D721Med (cell line): ENCODE measurements at regions not wholly inside any gene's neighbourhood (a gene's known extent, or its start where the extent isn't known, plus 50 kb on each side); places are given as distances from the start of the nearest gene placed in this dataset.

Source experiments
- DNase-seq: peaks from one replicate; pipeline ENCODE4 v3.0.0; 2011; ENCODE audit warnings: low spot score; ENCODE audit not compliant: insufficient read length
- FAIRE-seq: peaks from 2 replicates; lab custom pipeline; 2011; peaks lifted over from hg19 to GRCh38; lab: Jason Lieb, UNC
- CTCF ChIP-seq: IDR thresholded peaks from 2 replicates; pipeline ENCODE4 v1.5.1; 2012; ENCODE audit warnings: mild to moderate bottlenecking, control low read depth; ENCODE audit not compliant: insufficient read depth; ENCODE audit errors: missing control alignments

DNA sequence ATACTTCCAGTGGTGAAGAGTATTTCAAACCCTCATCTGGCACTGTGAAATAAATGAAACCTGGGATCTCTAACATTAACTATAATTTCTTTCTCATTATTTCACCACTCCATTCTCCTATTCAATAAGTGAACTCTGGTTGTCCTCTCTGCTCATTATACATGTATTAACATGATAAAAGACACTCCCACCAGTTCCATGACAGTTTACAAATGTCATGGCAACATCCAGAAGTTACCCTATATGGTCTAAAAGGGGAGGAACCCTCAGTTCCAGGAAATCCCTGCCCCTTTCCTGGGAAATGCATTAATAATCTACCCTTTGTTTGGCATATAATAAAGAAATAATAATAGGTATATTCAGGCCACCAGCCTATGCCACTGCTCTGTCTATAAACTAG lies 62.7 kb upstream of the BRINP3 start:
- TF ChIP-seq CTCF, result no peak
- FAIRE-seq (peak; percentile 11), DNase-seq (no peak)

DNA sequence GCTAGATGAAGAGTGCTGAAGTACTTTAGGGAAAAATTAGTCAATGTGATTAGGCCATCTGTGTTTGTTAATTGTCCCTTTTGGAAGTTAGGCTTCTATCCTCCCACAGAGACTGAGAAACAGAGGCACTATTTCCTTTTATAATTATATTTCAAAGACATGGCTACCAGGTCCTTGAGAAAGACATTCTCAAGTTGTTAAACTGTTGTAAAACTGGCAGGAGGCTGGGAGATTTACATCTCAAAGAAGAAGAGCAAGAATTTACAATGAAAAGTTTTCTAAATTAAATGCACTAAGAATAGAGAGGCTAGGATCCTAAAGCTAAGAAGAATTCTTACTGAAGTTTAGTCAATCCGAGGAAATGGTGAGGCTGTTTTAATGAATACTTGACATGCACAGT lies 74.0 kb upstream of the BRINP3 start:
- no peak for DNase-seq
- TF ChIP-seq CTCF, result no peak
- no peak for FAIRE-seq

DNA sequence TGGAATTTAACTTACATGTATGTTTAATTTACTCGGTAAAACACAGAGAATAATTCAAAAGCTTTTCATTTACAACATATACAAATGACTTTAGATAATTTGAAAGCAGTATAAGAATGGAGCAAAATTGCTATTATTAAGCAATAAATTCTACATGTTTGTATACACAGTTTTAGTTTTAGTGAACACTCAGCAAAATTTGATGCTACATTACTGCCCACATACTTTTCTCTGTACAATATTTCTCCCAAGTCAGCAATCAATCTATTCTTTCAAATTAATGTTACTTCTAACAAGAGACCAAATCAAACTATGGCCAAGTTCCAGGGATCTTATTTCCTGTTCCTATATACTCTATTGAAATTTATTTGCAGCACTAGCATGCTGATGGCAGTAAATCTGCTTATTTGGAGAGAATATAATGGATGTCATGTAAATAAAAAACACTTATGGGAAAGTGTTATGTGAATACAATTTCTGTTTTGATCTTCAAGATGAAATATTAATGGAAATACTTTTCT lies 82.6 kb upstream of the BRINP3 start:
- FAIRE-seq (peak; percentile 92), DNase-seq (no peak)
- TF ChIP-seq CTCF, result no peak

DNA sequence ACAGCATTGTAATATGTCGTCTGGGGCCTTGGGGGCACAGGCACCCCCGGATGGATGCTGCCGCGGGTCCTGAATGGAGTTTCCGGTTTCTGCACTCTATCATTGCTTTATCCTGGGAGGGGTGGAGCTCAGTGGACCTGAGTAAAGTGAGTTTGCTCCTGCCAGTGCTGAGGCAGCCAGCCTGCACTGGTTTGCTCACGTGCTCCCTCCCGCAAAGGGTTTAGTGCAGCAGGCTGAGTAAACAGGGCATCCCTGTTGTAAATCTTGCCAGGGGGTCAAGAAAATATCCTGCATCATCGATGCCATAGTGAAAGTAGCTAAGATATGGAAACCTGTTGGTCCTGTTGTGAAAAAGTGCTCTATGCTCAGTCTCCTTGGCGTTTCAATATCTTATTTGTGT lies 85.6 kb upstream of the BRINP3 start:
- FAIRE-seq, result no peak
- TF ChIP-seq CTCF, result no peak
- no peak for DNase-seq

DNA sequence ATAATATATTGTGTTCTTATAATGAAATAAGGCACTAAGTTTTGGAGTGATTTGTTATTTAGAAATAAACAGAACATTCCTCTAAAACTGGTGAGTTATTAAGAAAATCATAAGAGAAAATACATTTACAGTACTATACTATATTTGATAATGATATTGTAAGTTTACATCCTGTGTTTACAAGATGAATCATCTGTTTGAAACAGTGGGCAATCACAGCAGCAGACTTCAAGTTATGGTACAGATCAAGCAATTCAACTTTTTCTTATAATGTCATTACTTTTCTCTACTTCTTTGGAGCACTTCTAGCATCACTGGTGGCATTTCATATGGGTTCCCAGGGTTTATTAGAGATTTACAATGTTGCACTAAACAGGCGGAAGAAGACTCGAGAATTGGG lies 86.5 kb upstream of the BRINP3 start:
- no peak for TF ChIP-seq CTCF
- DNase-seq (no peak), FAIRE-seq (no peak)

DNA sequence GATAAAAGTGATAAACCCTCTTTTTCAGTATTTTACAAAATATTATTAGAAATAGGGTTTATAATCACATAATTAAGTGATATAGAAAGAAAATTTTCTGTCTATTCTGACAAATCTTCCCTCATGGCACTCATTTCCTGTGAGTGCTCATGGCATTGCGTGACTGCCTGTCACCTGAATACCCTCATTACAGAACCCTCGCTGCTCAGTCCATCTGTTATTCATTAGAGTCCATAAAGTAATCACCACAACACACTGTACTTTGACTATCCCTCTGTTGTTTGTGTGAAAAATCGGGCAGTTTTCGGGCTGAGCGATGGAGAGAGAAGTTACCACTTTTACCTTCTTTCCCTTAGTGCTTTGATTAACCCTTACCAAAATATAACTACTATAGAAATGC lies 100.4 kb upstream of the BRINP3 start:
- no peak for TF ChIP-seq CTCF
- FAIRE-seq, result peak; percentile 29
- DNase-seq, result no peak

DNA sequence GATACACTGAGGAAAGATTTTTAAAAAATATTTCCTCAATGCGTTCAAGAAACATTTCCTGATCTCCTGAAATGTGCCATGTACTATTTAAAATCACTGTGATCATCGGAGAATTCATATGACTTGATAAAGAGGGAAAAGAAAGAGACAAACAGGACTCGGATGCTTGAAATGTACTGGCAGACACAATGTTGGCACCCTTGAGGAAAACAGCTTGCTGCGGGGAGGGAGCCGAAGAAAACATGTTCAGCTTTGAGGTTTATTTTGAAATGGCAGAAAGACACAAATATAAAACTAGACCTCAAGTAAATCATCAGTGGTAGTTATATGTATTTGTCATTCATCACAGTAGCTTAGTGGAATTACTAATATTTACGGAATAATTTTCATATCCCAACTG lies 100.9 kb upstream of the BRINP3 start:
- FAIRE-seq, result peak; percentile 38
- DNase-seq, result no peak
- TF ChIP-seq CTCF, result no peak
